ENCODE measurements at regions not wholly inside any gene's neighbourhood (a gene's known extent, or its start where the extent isn't known, plus 50 kb on each side); places are given as distances from the start of the nearest gene placed in this dataset.

DNA sequence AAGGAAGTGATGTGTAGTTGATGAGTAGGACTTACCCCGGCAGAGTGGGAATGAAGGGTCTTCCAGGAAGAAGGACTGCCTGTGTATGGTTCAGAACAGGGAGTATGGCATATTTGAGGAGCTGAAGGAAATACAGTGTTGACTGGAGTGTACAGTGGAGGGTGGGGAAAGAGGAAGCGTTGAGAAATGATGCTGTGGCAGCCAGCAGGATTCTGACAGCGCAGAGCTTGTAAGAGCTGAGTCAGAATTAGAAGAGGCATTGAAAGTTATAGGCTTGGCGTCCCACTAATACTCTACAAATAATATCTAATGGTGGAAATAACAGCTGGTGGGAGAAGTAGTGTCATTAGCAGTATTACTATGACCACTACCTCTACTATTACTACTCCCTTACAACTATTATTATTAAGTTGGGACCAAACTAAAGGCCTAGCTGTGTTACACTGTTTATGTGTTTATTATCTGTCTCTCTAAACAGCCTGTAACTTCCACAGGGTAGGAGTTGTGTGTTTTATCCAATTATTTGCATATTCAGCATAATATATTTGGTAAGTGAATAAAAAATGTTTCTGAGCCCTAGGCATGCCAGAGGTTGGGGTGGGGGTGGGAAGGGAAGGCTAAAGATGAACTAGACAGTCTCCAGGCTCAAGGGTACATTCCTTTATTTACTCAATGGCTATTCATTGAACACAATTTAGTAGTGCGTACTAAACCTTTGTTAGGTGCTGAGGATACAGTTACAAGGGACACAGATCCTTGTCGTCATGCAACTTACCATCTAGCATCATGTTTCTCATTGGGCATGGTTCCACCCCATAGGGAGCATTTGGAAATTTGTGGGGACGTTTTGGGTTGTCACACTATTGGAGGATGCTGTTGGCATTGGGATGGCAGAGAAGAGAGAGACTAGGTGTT lies 428.8 kb upstream of the ONECUT1 start:
- H3K79me2 ChIP-seq (ENCODE audit: low read length) = no peaks in the 10 kb centered on the region
- 0 out of 2 replicates have a peak, but pooled peaks cover 4% of the 10 kb centered on the region for H3K27me3 ChIP-seq (ENCODE audit: low read depth, low read length)
- no peak overlapping the region for H3K9ac ChIP-seq (ENCODE audit: low read length)
- no peak overlapping the region for H3K4me3 ChIP-seq (ENCODE audit: low read length)
- no peaks in the 10 kb centered on the region for H3K9me3 ChIP-seq (ENCODE audit: insufficient read depth, low read length)
- no peak overlapping the region for H2AFZ ChIP-seq (ENCODE audit: low read depth, low read length)
- H3K4me2 ChIP-seq (ENCODE audit: low read length) = no peak overlapping the region
- H3K27ac ChIP-seq (ENCODE audit: low read length) = no peak overlapping the region
- no peaks in the 10 kb centered on the region for H4K20me1 ChIP-seq (ENCODE audit: insufficient read depth, low read length)
- H3K4me1 ChIP-seq (ENCODE audit: low read length) = no peaks in the 10 kb centered on the region
- no peaks in the 10 kb centered on the region for H3K36me3 ChIP-seq (replicated peaks; ENCODE audit: low read depth, low read length)
- no peak for TF ChIP-seq CTCF (IDR thresholded peaks at IDR 0.05; ENCODE audit: low read depth, low read length)
- TF ChIP-seq EZH2phosphoT487 (IDR thresholded peaks at IDR 0.05; ENCODE audit: low read depth) = no peak

DNA sequence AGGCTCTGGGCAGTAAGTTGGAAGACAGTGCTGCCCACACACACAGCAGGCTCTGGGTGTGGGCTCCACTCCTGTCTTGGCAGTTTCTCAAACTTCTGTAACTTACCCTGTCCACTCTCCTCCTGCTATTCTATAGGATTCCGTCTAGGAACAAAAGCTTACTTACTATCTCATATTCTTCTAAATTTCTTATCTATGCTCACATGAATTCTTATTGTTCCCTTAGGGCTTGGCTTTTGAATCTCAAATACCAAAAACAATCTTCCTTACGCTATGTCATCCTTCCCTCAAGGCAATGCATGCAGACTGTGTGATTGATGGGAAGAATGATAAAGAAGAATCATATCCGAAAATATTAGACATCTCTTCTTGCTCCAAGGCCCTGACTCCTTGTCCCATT lies 425.9 kb upstream of the ONECUT1 start:
- H3K4me1 ChIP-seq (ENCODE audit: low read length) = no peaks in the 10 kb centered on the region
- no peak overlapping the region for H3K4me3 ChIP-seq (ENCODE audit: low read length)
- H3K27me3 ChIP-seq (ENCODE audit: low read depth, low read length) = 0 out of 2 replicates have a peak, but pooled peaks cover 4% of the 10 kb centered on the region
- H3K9ac ChIP-seq (ENCODE audit: low read length) = no peak overlapping the region
- TF ChIP-seq CTCF (IDR thresholded peaks at IDR 0.05; ENCODE audit: low read depth, low read length) (no peak), EZH2phosphoT487 (IDR thresholded peaks at IDR 0.05; ENCODE audit: low read depth) (no peak)
- H3K4me2 ChIP-seq (ENCODE audit: low read length) = no peak overlapping the region
- H4K20me1 ChIP-seq (ENCODE audit: insufficient read depth, low read length) = no peaks in the 10 kb centered on the region
- no peak overlapping the region for H2AFZ ChIP-seq (ENCODE audit: low read depth, low read length)
- no peaks in the 10 kb centered on the region for H3K36me3 ChIP-seq (replicated peaks; ENCODE audit: low read depth, low read length)
- no peaks in the 10 kb centered on the region for H3K79me2 ChIP-seq (ENCODE audit: low read length)
- H3K27ac ChIP-seq (ENCODE audit: low read length) = no peak overlapping the region
- H3K9me3 ChIP-seq (ENCODE audit: insufficient read depth, low read length) = no peaks in the 10 kb centered on the region

DNA sequence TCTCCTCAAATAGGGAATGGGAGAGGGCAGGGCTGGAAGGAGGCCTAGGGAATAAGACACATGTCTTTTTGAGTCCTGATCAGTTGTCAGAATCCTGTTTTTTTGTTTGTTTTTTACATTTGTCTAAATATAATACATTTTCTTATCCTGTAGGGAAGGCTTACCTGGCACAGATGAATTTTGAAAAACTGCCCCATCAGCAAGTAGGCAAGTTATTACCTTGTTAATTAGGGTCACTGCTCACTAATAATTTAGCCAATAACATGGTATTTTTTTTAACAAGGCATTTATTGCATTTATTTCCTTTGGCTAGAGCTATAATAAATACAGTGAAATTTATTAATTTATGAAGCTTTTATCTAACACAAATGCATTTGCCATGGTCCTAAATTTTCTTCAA lies 423.2 kb upstream of the ONECUT1 start:
- Histone ChIP-seq H3K4me2 (ENCODE audit: low read length) (no peak overlapping the region), H3K79me2 (ENCODE audit: low read length) (no peaks in the 10 kb centered on the region), H3K36me3 (replicated peaks; ENCODE audit: low read depth, low read length) (no peaks in the 10 kb centered on the region), H2AFZ (ENCODE audit: low read depth, low read length) (no peak overlapping the region), H3K27ac (ENCODE audit: low read length) (no peak overlapping the region), H3K27me3 (ENCODE audit: low read depth, low read length) (0 out of 2 replicates have a peak, but pooled peaks cover 4% of the 10 kb centered on the region), H4K20me1 (ENCODE audit: insufficient read depth, low read length) (no peaks in the 10 kb centered on the region), H3K4me3 (ENCODE audit: low read length) (no peak overlapping the region), H3K9ac (ENCODE audit: low read length) (no peak overlapping the region), H3K4me1 (ENCODE audit: low read length) (no peaks in the 10 kb centered on the region), H3K9me3 (ENCODE audit: insufficient read depth, low read length) (no peaks in the 10 kb centered on the region)
- TF ChIP-seq CTCF (IDR thresholded peaks at IDR 0.05; ENCODE audit: low read depth, low read length) = no peak
- no peak for TF ChIP-seq EZH2phosphoT487 (IDR thresholded peaks at IDR 0.05; ENCODE audit: low read depth)

DNA sequence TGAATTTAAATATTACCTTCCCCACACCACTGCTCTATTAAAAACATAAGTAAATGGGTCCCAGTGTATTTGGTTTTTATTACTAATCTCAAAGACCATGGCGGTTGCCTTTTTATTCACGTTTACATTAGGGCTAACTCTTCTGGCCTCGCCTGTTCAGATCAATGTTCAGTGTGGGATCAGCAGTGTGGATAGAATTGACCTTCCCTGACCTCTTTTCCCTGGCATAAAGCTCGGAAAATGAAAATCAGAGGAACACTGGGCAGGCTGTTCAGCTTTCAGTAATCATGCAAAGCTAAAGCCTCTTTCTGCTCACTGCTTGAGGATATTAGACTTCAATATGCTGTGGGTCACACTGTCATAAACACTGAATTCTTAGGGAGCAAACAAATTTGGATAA lies 422.6 kb upstream of the ONECUT1 start:
- H2AFZ ChIP-seq (ENCODE audit: low read depth, low read length) = no peak overlapping the region
- no peaks in the 10 kb centered on the region for H4K20me1 ChIP-seq (ENCODE audit: insufficient read depth, low read length)
- H3K4me2 ChIP-seq (ENCODE audit: low read length) = no peak overlapping the region
- no peak for TF ChIP-seq CTCF (IDR thresholded peaks at IDR 0.05; ENCODE audit: low read depth, low read length)
- TF ChIP-seq EZH2phosphoT487 (IDR thresholded peaks at IDR 0.05; ENCODE audit: low read depth) = no peak
- no peaks in the 10 kb centered on the region for H3K36me3 ChIP-seq (replicated peaks; ENCODE audit: low read depth, low read length)
- H3K27ac ChIP-seq (ENCODE audit: low read length) = no peak overlapping the region
- H3K27me3 ChIP-seq (ENCODE audit: low read depth, low read length) = 0 out of 2 replicates have a peak, but pooled peaks cover 4% of the 10 kb centered on the region
- no peak overlapping the region for H3K4me3 ChIP-seq (ENCODE audit: low read length)
- no peaks in the 10 kb centered on the region for H3K79me2 ChIP-seq (ENCODE audit: low read length)
- H3K9ac ChIP-seq (ENCODE audit: low read length) = no peak overlapping the region
- no peaks in the 10 kb centered on the region for H3K4me1 ChIP-seq (ENCODE audit: low read length)
- no peaks in the 10 kb centered on the region for H3K9me3 ChIP-seq (ENCODE audit: insufficient read depth, low read length)
